Type B pancreatic cell (in vitro differentiated cells): ENCODE measurements at regions not wholly inside any gene's neighbourhood (a gene's known extent, or its start where the extent isn't known, plus 50 kb on each side); places are given as distances from the start of the nearest gene placed in this dataset.
"Not testable (repeated sequence)": the region's sequence is repeated elsewhere in the genome, so short reads cannot be mapped to it uniquely, and the experiment has no call there.

Experiments
- DNase-seq: peaks from one replicate; pipeline ENCODE4 v3.0.0; 2021; ENCODE audit warnings: mixed read lengths; ENCODE audit not compliant: unreplicated experiment; ENCODE audit errors: extremely low spot score
- H3K27ac Mint-ChIP-seq: 2 replicates; pipeline ENCODE4 v1.8.0; 2021; ENCODE audit warnings: mild to moderate bottlenecking, mixed read lengths
- H3K27me3 Mint-ChIP-seq: 2 replicates; pipeline ENCODE4 v1.8.0; 2021; ENCODE audit warnings: mixed read lengths
- H3K36me3 Mint-ChIP-seq: 2 replicates; pipeline ENCODE4 v1.8.0; 2021; ENCODE audit warnings: mixed read lengths
- H3K4me1 Mint-ChIP-seq: one replicate; pipeline ENCODE4 v1.8.0; 2021; ENCODE audit warnings: mixed read lengths; ENCODE audit not compliant: unreplicated experiment
- H3K4me3 Mint-ChIP-seq: 2 replicates; pipeline ENCODE4 v1.8.0; 2021; ENCODE audit warnings: mild to moderate bottlenecking, mixed read lengths
- H3K9me3 Mint-ChIP-seq: 2 replicates; pipeline ENCODE4 v1.8.0; 2021; ENCODE audit warnings: mixed read lengths
- TF ChIP-seq, protein P1 (sequence below): fragments of 200-600 bp; sonication (generic); conservative IDR thresholded peaks from 2 replicates; pipeline ENCODE4 v1.5.0; 2021; ENCODE audit warnings: antibody characterized with exemption, mild to moderate bottlenecking

DNA sequence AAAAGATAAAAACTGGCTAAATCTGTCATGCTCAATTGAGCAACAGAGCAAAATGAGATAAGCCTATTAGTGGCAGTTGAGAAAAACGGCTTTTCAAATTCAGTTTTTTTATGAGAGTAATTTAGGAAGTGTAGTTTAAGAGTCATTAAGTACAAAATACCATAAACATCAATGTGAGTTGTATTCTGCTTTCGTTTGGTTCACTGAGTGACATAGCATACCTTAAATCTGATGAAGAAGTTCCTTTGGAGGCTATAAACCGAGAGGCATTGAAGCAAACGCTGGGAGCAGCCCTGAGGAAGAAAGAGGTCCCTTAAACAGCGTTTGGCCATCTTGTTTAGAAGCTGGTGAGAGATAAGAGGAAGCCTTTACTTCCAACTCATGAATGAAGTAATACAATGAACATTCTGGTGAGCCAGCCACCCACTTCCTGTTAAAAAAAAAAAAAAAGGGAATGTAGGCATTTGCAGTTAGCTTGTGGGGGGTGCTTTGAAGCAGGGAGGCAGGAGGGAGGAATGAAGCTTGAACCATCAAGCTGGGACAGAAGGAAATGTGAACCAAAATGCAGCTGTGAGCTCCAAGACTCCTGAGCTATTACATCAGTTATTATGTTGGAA is 132.3 kb downstream of the ZNF330 start:
- Mint-ChIP-seq H3K4me3 (no peak overlapping the region), H3K36me3 (no peaks in the 10 kb centered on the region), H3K27ac (no peak overlapping the region), H3K9me3 (no peaks in the 10 kb centered on the region), H3K27me3 (no peaks in the 10 kb centered on the region), H3K4me1 (peaks cover 8% of the 10 kb centered on the region)
- TF ChIP-seq, protein P1, sequence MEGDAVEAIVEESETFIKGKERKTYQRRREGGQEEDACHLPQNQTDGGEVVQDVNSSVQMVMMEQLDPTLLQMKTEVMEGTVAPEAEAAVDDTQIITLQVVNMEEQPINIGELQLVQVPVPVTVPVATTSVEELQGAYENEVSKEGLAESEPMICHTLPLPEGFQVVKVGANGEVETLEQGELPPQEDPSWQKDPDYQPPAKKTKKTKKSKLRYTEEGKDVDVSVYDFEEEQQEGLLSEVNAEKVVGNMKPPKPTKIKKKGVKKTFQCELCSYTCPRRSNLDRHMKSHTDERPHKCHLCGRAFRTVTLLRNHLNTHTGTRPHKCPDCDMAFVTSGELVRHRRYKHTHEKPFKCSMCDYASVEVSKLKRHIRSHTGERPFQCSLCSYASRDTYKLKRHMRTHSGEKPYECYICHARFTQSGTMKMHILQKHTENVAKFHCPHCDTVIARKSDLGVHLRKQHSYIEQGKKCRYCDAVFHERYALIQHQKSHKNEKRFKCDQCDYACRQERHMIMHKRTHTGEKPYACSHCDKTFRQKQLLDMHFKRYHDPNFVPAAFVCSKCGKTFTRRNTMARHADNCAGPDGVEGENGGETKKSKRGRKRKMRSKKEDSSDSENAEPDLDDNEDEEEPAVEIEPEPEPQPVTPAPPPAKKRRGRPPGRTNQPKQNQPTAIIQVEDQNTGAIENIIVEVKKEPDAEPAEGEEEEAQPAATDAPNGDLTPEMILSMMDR: no peak
- no peak for DNase-seq

DNA sequence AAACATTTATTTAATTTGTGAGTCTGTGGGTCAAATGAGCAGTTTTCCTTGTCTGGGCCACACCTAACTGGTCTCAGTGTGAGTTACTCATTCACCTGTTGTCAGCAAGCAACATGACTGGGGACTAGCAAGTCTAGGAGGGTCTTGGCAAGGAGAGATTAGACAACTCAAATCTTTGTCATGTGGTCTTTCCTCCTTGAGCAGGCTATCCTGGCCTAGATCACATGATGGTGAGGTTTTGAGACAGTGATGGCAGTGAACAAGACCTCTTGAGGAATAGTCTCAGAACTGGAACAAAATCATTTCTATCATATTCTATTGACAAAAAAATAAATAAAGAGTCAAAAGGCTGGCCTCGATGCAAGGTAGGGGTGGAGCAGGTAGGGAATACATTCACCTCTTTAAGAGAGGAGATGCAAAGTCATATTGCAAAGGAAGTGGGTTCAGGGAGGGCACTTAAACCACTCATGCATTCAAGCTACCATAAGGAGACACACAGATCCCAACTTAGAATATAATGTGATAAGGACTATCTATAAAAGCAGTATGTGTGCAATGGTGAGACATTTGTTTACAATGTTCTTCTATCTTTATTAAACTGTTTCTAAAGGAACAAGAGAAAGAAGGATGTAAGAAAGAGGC is 135.7 kb downstream of the ZNF330 start:
- Mint-ChIP-seq H3K27me3 (no peaks in the 10 kb centered on the region), H3K9me3 (no peaks in the 10 kb centered on the region), H3K4me1 (peaks cover 8% of the 10 kb centered on the region), H3K27ac (no peak overlapping the region), H3K4me3 (no peak overlapping the region), H3K36me3 (no peaks in the 10 kb centered on the region)
- no peak for DNase-seq
- TF ChIP-seq, protein P1: no peak

DNA sequence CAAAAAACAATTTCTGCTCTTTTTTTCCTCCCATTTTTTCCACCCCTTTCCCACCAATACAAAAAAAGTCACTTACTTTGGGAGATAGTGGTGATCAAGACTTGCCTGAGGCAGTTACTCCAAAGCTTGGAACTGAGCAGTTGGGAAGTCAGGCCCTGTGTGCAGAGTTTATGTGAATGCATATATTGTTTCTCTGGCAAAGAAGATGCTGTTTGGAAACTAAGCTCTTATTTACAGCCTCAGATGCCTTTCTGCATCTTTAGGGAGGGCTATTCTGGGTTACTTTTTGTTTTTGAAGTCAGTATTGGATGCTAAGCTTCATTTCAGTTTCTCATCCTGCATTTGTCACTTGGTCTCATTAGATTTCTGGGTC is 136.3 kb downstream of the ZNF330 start:
- Mint-ChIP-seq H3K27me3 (no peaks in the 10 kb centered on the region), H3K27ac (no peak overlapping the region), H3K4me1 (peaks cover 8% of the 10 kb centered on the region), H3K9me3 (no peaks in the 10 kb centered on the region), H3K4me3 (no peak overlapping the region), H3K36me3 (no peaks in the 10 kb centered on the region)
- TF ChIP-seq, protein P1: no peak
- no peak for DNase-seq

DNA sequence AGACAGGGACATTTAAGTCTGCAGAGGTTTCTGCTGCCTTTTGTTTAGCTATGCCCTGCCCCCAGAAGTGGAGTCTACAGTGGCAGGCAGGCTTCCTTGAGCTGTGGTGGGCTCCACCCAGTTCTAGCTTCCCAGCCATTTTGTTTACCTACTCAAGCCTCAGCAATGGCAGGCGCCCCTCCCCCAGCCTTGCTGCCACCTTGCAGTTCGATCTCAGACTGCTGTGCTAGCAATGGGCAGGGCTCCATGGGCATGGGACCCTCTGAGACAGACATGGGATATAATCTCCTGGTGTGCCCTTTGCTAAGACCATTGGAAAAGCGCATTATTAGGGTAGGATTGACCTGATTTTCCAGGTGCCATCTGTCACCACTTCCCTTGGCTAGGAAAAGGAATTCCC is 147.5 kb downstream of the ZNF330 start:
- not testable (repeated sequence) for DNase-seq, H3K4me3 Mint-ChIP-seq, H3K4me1 Mint-ChIP-seq, H3K27ac Mint-ChIP-seq, H3K27me3 Mint-ChIP-seq, H3K36me3 Mint-ChIP-seq, H3K9me3 Mint-ChIP-seq

DNA sequence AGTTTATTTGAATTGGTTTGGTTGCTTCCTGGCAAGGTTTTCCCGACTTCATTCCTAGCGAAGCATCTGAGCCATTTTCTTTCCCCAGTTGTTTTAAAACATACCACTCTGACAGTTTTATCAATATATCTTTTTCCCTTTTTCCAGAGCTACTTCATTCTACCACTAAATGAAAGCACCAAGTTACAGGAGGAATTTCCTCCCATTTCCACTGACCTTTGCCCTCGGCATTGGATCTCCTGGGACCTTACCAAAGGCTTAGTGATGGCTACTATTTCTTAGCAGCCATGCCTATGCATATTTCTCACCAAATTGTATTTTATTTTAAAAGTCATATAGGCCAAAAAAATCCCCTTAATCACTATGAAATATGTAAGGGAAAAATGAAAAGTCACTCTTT is 150.5 kb downstream of the ZNF330 start:
- Mint-ChIP-seq H3K4me3 (no peak overlapping the region), H3K27me3 (no peaks in the 10 kb centered on the region), H3K9me3 (peaks cover 6% of the 10 kb centered on the region), H3K27ac (no peak overlapping the region), H3K4me1 (no peaks in the 10 kb centered on the region), H3K36me3 (no peaks in the 10 kb centered on the region)
- DNase-seq: no peak
- TF ChIP-seq, protein P1: no peak

DNA sequence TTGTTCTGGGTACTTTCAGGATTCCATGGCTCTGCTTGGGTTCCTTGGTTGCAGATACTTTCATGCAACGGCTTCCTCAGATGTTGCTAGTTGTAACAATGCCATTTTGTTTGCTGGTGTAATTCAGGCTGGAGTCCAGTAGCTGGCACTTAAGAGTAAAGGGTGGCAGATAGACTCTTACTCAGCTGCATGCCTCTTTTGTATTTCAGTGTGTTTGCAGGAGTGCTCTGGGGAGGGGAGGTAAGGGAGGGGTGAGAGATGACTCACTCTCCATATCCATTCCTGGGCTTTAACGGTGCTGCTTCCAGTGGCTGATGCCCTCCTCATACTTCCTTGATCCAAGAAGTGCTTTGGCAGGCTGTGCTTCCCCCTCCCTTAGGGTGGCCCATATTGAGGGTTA is 155.2 kb downstream of the ZNF330 start:
- DNase-seq: no peak
- Mint-ChIP-seq H3K4me3 (no peak overlapping the region), H3K27ac (no peak overlapping the region), H3K4me1 (no peaks in the 10 kb centered on the region), H3K27me3 (no peaks in the 10 kb centered on the region), H3K9me3 (no peaks in the 10 kb centered on the region), H3K36me3 (no peaks in the 10 kb centered on the region)
- TF ChIP-seq, protein P1: no peak
